K562 (cell line): ENCODE measurements at regions not wholly inside any gene's neighbourhood (a gene's known extent, or its start where the extent isn't known, plus 50 kb on each side); places are given as distances from the start of the nearest gene placed in this dataset.

Experiments used
- CBX2 ChIP-seq: fragments of 200-600 bp; sonication (generic); IDR thresholded peaks from one replicate; pipeline ENCODE4 v1.6.1; 2012; ENCODE audit warnings: mild to moderate bottlenecking, low read length, inconsistent platforms; ENCODE audit not compliant: insufficient read depth, poor library complexity, severe bottlenecking
- CHD4 ChIP-seq: fragments of 200-600 bp; sonication (generic); IDR thresholded peaks from 3 replicates; pipeline ENCODE4 v1.6.1; 2012; ENCODE audit warnings: low read depth, mild to moderate bottlenecking, mixed read lengths, low read length, inconsistent platforms; ENCODE audit not compliant: insufficient read depth, insufficient replicate concordance, poor library complexity, severe bottlenecking
- MEF2A ChIP-seq: IDR thresholded peaks from 2 replicates; pipeline ENCODE4 v1.6.1; 2011; ENCODE audit warnings: low read depth, mild to moderate bottlenecking, low read length, moderate library complexity; ENCODE audit not compliant: control insufficient read depth
- MYC ChIP-seq, 2 experiments: fragments of 250-450 bp in 1 of 2; sonication (Bioruptor Pico) in 1 of 2; IDR thresholded peaks; 2 replicates each; pipeline versions ENCODE4 v1.5.1 to v1.6.1; 2012 to 2021; ENCODE audit warnings: low read depth in 2 of 2, borderline replicate concordance in 1 of 2, improper control_type of control experiment in 1 of 2, low read length in 1 of 2, mild to moderate bottlenecking in 1 of 2, moderate library complexity in 1 of 2
- POLR2A ChIP-seq: fragments of 450-650 bp; conservative IDR thresholded peaks from 2 replicates; pipeline ENCODE4 v1.6.1; 2016
- SIN3A ChIP-seq, 2 experiments: fragments of 150-350 bp in 1 of 2; IDR thresholded peaks; 2 replicates each; pipeline ENCODE4 v1.6.1; 2011 to 2016; ENCODE audit warnings: borderline replicate concordance in 2 of 2, low read depth in 2 of 2, low read length in 2 of 2, mild to moderate bottlenecking in 2 of 2, moderate library complexity in 2 of 2; ENCODE audit not compliant: control insufficient read depth in 1 of 2
- SMAD2 ChIP-seq: fragments of 150-350 bp; IDR thresholded peaks from 2 replicates; pipeline ENCODE4 v1.6.1; 2014; ENCODE audit warnings: low read depth, mild to moderate bottlenecking, low read length
- SMC3 ChIP-seq: conservative IDR thresholded peaks from 2 replicates; pipeline ENCODE4 v1.6.1; 2011; ENCODE audit warnings: low read depth, low read length, improper control_type of control experiment; ENCODE audit not compliant: insufficient read depth
- TCF7L2 ChIP-seq: fragments of 150-350 bp; IDR thresholded peaks from 2 replicates; pipeline ENCODE4 v1.6.1; 2016; ENCODE audit warnings: low read depth, mild to moderate bottlenecking, low read length, moderate library complexity
- ZNF274 ChIP-seq: IDR thresholded peaks from 2 replicates; pipeline ENCODE4 v1.6.1; 2011; ENCODE audit warnings: low read depth, mild to moderate bottlenecking, low read length, moderate library complexity, borderline replicate concordance
- TF ChIP-seq, protein P1 (sequence below), 2 experiments: fragments of 450-650 bp; formaldehyde crosslinking in 1 of 2; IDR thresholded peaks; 2 replicates each; pipeline versions ENCODE4 v1.4.0 to v1.6.1; 2014 to 2020; ENCODE audit warnings: mild to moderate bottlenecking in 2 of 2, borderline replicate concordance in 1 of 2, low read depth in 1 of 2
- TF ChIP-seq, protein P2 (sequence below), 3 experiments: IDR thresholded peaks in 2 of 3; conservative IDR thresholded peaks in 1 of 3; 2 replicates each; pipeline ENCODE4 v1.5.1; 2011 to 2012; ENCODE audit warnings: low read length in 3 of 3, mild to moderate bottlenecking in 3 of 3, control low read depth in 2 of 3, improper control_type of control experiment in 1 of 3, inconsistent platforms in 1 of 3, low read depth in 1 of 3, mixed read lengths in 1 of 3, moderate library complexity in 1 of 3; ENCODE audit not compliant: insufficient read depth in 2 of 3

DNA sequence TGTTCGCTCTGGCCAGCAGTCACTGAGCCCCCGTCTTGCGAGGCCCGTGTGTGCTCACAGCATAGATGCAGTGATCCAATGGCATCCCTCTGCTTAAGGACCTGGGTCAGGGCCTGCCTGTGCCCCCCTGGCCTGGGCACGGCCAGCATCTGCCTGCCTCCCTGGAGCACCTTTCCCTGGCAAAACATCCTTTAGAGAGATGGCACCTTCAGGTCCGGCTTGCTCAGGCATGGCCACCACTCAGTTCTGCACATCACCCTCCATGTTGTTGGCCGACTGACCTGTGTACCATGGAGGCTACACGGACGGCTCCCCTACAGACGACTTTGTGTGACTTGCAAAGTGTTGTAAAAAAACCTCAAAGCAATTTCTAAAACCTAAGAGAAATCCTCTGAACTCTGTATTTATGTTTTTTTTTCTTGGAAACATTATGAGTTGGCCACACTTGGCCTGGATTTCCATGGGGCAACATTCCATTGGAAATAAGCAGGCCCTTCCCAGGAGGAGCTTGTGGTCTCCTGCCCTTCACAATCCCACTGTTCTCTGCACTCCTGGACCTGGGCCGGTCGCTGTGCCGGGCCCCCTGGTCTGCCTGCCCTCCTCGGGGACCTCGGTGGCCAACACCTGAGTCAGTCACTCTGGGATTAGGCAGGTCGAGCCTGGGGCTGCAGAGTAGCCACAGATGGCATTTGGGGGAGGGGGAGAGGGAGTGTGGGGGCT, 592.4 kb downstream of the TBC1D22A start:
- TF ChIP-seq, protein P1, sequence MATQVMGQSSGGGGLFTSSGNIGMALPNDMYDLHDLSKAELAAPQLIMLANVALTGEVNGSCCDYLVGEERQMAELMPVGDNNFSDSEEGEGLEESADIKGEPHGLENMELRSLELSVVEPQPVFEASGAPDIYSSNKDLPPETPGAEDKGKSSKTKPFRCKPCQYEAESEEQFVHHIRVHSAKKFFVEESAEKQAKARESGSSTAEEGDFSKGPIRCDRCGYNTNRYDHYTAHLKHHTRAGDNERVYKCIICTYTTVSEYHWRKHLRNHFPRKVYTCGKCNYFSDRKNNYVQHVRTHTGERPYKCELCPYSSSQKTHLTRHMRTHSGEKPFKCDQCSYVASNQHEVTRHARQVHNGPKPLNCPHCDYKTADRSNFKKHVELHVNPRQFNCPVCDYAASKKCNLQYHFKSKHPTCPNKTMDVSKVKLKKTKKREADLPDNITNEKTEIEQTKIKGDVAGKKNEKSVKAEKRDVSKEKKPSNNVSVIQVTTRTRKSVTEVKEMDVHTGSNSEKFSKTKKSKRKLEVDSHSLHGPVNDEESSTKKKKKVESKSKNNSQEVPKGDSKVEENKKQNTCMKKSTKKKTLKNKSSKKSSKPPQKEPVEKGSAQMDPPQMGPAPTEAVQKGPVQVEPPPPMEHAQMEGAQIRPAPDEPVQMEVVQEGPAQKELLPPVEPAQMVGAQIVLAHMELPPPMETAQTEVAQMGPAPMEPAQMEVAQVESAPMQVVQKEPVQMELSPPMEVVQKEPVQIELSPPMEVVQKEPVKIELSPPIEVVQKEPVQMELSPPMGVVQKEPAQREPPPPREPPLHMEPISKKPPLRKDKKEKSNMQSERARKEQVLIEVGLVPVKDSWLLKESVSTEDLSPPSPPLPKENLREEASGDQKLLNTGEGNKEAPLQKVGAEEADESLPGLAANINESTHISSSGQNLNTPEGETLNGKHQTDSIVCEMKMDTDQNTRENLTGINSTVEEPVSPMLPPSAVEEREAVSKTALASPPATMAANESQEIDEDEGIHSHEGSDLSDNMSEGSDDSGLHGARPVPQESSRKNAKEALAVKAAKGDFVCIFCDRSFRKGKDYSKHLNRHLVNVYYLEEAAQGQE (IDR thresholded peaks at IDR 0.05; ENCODE audit: borderline replicate concordance) = no peak
- TF ChIP-seq, protein P1 (CRISPR knock-in tag; IDR thresholded peaks at IDR 0.05; ENCODE audit: low read depth) = no peak
- TF ChIP-seq, protein P2, sequence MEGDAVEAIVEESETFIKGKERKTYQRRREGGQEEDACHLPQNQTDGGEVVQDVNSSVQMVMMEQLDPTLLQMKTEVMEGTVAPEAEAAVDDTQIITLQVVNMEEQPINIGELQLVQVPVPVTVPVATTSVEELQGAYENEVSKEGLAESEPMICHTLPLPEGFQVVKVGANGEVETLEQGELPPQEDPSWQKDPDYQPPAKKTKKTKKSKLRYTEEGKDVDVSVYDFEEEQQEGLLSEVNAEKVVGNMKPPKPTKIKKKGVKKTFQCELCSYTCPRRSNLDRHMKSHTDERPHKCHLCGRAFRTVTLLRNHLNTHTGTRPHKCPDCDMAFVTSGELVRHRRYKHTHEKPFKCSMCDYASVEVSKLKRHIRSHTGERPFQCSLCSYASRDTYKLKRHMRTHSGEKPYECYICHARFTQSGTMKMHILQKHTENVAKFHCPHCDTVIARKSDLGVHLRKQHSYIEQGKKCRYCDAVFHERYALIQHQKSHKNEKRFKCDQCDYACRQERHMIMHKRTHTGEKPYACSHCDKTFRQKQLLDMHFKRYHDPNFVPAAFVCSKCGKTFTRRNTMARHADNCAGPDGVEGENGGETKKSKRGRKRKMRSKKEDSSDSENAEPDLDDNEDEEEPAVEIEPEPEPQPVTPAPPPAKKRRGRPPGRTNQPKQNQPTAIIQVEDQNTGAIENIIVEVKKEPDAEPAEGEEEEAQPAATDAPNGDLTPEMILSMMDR (IDR thresholded peaks at IDR 0.05 in 2 of 3, conservative IDR thresholded peaks at IDR 0.05 in 1 of 3; ENCODE audit: insufficient read depth in 2 of 3, low read depth in 1 of 3, low read length in 3 of 3) = no peak
- TF ChIP-seq SIN3A (IDR thresholded peaks at IDR 0.05; ENCODE audit: borderline replicate concordance in 2 of 2, control insufficient read depth in 1 of 2, low read depth in 2 of 2, low read length in 2 of 2) (no peak), SMC3 (no peak), ZNF274 (no peak), MEF2A (no peak), CBX2 (no peak), TCF7L2 (no peak), POLR2A (no peak), CHD4 (no peak), MYC (IDR thresholded peaks at IDR 0.05; ENCODE audit: low read depth, low read length) (no peak), MYC (CRISPR knock-in tag; IDR thresholded peaks at IDR 0.05; ENCODE audit: borderline replicate concordance, low read depth) (no peak), SMAD2 (no peak)
